Gastrocnemius medialis (tissue), 4 donors: ENCODE measurements at regions not wholly inside any gene's neighbourhood (a gene's known extent, or its start where the extent isn't known, plus 50 kb on each side); places are given as distances from the start of the nearest gene placed in this dataset.
"Not testable (repeated sequence)": the region's sequence is repeated elsewhere in the genome, so short reads cannot be mapped to it uniquely, and the experiment has no call there.

Experiments
- POLR2A ChIP-seq, 2 donors: fragments of 450-650 bp; IDR thresholded peaks; one replicate each; pipeline ENCODE4 v1.6.1; 2017; ENCODE audit warnings: antibody characterized with exemption in 2 of 2, mild to moderate bottlenecking in 2 of 2, moderate library complexity in 2 of 2
- TF ChIP-seq, protein P1 (sequence below), 5 experiments: fragments of 450-650 bp in 3 of 5; fragments of 200-600 bp in 2 of 5; sonication (generic) in 2 of 5; IDR thresholded peaks in 4 of 5; conservative IDR thresholded peaks in 1 of 5; 1 replicate in 4 of 5; 2 replicates in 1 of 5; pipeline ENCODE4 v1.5.1; 2016 to 2019; ENCODE audit warnings: antibody characterized with exemption in 5 of 5, mild to moderate bottlenecking in 3 of 5, moderate library complexity in 3 of 5

DNA sequence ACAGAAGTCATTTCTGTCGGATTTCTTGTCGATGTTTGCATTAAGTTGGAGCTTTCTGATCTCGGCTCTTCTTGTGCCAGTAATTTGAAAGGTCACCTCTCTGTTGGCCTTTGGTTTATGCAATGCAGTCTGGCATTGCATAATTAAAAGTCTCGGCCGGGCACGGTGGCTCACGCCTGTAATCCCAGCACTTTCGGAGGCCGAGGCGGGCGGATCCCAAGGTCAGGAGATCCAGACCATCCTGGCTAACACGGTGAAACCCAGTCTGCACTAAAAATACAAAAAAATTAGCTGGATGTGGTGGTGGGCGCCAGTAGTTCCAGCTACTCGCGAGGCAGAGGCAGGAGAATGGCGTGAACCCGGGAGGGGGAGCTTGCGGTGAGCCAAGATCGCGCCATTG, 62.6 kb upstream of the GOLGA8O start:
- TF ChIP-seq, protein P1, sequence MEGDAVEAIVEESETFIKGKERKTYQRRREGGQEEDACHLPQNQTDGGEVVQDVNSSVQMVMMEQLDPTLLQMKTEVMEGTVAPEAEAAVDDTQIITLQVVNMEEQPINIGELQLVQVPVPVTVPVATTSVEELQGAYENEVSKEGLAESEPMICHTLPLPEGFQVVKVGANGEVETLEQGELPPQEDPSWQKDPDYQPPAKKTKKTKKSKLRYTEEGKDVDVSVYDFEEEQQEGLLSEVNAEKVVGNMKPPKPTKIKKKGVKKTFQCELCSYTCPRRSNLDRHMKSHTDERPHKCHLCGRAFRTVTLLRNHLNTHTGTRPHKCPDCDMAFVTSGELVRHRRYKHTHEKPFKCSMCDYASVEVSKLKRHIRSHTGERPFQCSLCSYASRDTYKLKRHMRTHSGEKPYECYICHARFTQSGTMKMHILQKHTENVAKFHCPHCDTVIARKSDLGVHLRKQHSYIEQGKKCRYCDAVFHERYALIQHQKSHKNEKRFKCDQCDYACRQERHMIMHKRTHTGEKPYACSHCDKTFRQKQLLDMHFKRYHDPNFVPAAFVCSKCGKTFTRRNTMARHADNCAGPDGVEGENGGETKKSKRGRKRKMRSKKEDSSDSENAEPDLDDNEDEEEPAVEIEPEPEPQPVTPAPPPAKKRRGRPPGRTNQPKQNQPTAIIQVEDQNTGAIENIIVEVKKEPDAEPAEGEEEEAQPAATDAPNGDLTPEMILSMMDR (IDR thresholded peaks at IDR 0.05 in 4 of 5, conservative IDR thresholded peaks at IDR 0.05 in 1 of 5), result not testable (repeated sequence)
- TF ChIP-seq POLR2A (IDR thresholded peaks at IDR 0.05), result not testable (repeated sequence)
